Dermis blood vessel endothelial cell (primary cell): ENCODE measurements at regions not wholly inside any gene's neighbourhood (a gene's known extent, or its start where the extent isn't known, plus 50 kb on each side); places are given as distances from the start of the nearest gene placed in this dataset.
A peak's percentile ranks its signal among the peaks of the same experiment; 100 is the strongest.

Experiments used
- DNase-seq: peaks from one replicate; pipeline ENCODE4 v3.0.0; 2010

DNA sequence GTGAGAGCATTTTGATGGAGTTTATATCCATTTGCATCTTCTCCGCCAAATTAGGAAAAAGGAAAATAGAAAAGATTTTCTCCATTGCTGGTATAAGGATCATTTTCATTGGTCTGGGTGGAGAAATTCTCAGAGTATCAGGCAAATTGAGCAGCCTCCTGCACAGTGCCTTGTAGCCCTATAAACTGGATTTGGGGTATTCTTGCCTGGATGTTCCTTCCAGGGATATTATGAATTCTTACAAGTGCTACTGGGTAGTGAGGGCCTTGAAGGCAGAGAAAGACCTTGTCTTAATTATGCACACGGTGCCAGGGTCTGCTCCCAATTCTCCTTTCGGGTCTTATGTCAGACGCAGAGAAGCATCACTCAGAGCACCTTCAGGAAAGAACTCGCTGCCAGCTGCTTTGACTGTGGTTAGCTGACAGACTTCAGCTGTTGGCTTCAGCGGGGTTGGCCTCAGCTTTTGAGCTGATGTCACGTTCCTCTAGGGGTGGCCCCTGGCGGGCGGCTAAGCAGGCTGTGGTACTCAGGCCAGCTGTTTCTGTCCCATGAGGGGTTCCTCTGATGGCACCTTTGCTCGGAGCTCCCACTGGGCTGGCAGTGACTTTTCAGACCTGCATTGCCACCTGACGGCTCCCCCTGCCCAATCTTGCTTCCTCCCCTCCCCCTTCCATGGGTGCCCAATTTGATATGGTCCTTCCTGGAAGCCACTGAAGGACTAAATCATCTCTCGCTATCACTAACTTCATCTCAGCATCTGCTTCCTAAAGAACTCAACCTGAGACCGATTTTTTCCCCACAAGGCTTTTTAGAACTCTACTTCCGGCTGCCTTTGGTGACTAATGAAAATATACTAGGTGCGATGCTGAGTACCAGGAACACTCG, 519.5 kb downstream of the BCOR start:
- no peak for DNase-seq

- no peak for DNase-seq
These were observed 517.7 kb downstream of the BCOR start for GRCh38 chrX:39580043-39580442.

GRCh38 chrX:39581411-39581810, 516.3 kb downstream of the BCOR start:
- DNase-seq = no peak

GRCh38 chrX:39582091-39582490, 515.7 kb downstream of the BCOR start:
- peak; percentile 20 for DNase-seq

DNA sequence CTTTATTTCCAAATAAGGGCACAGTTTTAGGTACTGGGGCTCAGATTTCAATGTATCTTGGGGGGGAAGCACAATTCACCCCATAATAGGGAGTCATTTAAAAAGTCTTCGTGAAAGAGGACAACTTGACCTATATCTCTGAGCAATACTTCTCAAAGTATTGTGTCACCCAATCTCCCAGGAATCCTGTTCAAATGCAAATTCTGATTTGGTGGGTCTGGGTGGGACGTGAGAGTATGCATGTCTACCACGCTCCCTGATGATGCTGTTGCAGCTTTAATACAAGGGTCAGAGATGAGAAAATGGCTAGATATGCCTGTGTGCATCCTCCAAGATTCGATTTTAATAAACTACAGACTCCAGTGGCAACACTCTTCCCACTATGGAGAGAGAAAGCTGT, 514.8 kb downstream of the BCOR start:
- no peak for DNase-seq

GRCh38 chrX:39585808-39586207, 511.9 kb downstream of the BCOR start:
- no peak for DNase-seq

DNA sequence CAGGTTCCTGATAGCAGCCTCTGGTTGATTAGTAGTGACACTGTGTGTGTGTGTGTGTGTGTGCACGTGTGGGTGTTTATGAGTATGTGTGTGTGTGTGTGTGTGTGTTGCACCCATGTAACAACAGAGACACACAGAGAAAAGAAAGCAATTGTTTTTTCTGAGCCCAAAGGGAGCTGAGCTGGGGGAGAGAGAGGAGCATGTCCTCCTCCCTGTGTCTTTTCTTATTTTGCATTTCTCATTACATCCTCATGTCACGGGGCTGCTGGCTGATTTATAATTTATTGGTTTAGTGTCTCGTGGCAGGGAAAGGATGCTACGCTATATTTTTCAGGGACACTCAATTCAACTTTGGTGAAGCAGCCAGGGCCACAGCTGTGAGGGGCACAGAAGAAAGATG, 511.4 kb downstream of the BCOR start:
- DNase-seq = no peak

GRCh38 chrX:39591099-39591498, 506.7 kb downstream of the BCOR start:
- DNase-seq = no peak

GRCh38 chrX:39592776-39593175, 505.0 kb downstream of the BCOR start:
- DNase-seq = peak; percentile 17

GRCh38 chrX:39595977-39596376, 501.8 kb downstream of the BCOR start:
- DNase-seq = no peak

DNA sequence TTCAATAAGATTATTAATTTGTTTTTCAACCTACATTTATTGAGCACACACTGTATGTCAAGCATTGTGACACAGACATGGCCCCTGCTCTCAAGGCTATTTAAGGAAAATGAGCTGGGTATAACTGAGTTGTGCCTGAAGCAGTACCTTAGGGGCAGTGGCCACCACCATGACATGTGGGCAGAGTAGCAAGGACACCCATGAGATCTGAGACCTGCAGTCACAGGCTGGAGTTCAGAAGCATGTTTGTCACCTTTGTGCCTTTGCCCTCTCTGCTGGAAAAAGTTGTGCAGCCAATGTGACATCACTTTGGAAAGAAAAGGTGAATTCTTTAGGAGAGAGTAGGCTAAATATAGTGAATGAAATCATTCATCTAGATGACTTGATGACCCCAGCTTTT, 501.3 kb downstream of the BCOR start:
- no peak for DNase-seq

GRCh38 chrX:39599339-39599738, 498.4 kb downstream of the BCOR start:
- DNase-seq = no peak

GRCh38 chrX:39600222-39600621, 497.5 kb downstream of the BCOR start:
- DNase-seq = no peak

- no peak for DNase-seq
These were observed 496.3 kb downstream of the BCOR start for GRCh38 chrX:39601231-39602177.

GRCh38 chrX:39602195-39602594, 495.6 kb downstream of the BCOR start:
- no peak for DNase-seq

DNA sequence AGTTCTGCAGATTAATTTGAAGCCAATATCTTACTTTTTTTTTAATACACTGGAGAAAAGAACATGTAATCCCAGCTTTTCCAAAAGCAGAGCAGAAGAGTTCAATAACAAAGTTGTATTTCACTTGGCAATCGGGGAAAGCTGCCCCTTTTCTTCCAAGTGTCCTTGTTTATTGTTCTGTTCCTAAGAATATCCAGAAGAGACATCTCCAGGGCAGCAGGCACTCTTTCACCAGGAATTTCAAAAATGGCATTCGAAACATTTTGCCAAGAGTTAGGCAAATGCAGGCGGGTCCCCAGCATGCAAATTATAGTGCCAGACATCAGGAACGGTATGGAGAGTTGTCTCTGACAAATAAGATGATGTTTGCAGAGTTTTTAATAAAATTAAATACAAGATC, 494.5 kb downstream of the BCOR start:
- no peak for DNase-seq

DNA sequence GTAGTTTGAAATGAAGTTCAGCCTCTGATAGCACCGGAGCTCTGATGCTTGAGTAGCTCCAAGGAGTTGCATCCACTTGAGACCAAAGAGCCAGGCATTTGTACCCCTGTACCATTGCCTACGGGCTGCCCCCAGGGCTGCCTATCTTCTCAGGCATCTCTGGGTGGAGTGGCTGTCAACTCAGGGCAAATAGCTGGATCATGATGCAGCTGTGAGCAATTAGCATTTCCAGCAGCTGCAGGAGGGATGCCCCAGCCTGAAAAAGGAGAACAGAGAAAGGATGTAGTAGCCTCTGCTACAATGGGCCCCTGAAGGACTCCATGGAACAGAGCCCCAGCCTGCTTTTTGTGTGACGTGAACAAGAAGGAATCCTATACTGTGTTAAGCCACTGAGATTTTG, 492.6 kb downstream of the BCOR start:
- no peak for DNase-seq

DNA sequence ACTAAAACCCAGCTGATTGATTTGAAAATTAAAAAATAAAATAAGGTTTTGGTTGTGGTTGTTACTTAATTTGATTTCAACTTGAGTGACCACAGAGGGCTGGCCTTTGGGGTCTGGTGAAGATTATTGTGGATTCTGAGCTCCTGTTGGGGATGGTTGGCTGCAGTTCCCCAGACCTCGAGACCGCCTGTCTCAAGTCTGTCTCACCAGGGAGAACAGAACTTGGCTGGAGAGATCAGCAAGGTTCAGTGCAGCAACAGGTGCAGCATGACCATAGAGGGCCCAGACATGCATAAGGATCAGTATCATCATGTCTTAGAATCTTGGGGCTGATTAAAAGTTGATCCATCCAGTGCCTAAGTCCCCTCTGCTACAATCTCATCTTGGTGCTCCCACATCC, 491.9 kb downstream of the BCOR start:
- DNase-seq = no peak

GRCh38 chrX:39609941-39610340, 487.8 kb downstream of the BCOR start:
- no peak for DNase-seq

DNA sequence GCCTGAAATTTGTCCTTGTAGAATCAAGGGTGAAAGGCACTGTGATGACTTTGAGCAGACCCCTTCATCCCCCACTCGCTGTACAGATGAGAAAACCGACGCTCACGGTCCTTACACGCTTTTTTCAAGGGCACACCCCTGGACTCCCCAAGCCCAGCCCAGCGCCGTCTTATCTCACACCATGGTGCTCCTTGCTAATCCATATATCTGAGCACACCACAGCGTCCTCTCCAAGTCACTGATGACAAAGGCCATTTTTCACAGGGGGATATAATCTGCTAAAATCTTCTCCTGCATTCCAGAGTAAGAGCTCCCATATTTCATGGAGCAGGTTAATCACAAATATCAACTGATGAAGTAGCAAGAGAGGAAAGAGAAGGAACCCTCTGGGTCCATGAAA, 486.3 kb downstream of the BCOR start:
- no peak for DNase-seq

DNA sequence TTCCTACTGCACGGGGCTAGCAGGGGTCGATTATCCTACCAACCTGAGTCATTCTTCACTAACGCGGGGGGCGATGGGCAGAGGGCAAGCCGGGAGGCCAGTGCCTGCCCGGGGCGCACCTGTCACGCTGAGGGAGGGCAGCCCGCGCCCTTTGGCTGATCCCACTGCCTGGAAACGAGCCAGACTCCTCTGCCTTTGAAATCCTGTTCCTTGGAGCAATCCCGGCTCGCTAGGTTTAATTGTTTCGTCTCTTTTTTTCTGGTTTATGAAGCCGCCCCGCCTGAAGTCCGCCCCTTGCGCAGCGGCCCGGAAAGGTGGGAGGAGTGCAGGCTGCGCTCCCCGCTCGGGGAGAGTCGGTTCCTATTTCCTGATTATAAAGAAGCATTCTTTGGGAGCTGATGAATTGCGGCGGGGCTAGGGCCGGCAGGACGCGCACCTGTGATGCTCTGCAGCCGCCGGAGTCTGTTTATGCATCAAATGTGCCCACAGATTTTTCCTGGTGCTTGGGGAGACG, 484.2 kb downstream of the BCOR start:
- peak; percentile 74 for DNase-seq

- no peak for DNase-seq
These were observed 483.6 kb downstream of the BCOR start for GRCh38 chrX:39613997-39614679.

DNA sequence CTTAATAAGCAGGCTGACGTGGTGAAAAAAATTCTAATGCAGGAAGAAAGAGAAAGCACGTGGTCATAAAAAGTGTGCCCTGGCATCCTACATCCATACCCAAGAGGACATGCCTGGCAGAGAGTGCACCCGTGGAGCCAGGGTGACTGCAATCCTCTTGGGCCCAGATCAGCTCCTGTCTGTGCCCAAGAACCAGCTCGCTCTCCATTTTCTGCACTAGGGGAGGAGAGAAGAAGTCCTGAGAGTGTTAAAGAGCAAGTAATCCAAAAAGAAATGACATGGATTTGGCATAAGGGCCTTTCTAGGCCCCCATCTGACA, 483.1 kb downstream of the BCOR start:
- DNase-seq = no peak
